ENCODE measurements at regions not wholly inside any gene's neighbourhood (a gene's known extent, or its start where the extent isn't known, plus 50 kb on each side); places are given as distances from the start of the nearest gene placed in this dataset.

GRCh38 chr9:31807574-31808256 lies 576.7 kb upstream of the ACO1 start:
- no peak overlapping the region for H2BK15ac ChIP-seq (ENCODE audit: low read depth, low read length)
- H2AFZ ChIP-seq (ENCODE audit: low read length), result peak overlapping the region; percentile 84
- DNase-seq, result peak; percentile 79
- H4K8ac ChIP-seq (replicated peaks; ENCODE audit: insufficient read length, low read depth, low read length), result no peak overlapping the region
- Mint-ChIP-seq H3K27me3 (ENCODE audit: low read depth) (peaks cover 5% of the 10 kb centered on the region; the same call in 1 of the 2 replicates), H3K9me3 (peaks cover 0 to 2% of the 10 kb centered on the region in 2 experiments; a peak in 3 of 5 replicates), H3K36me3 (ENCODE audit: insufficient read depth in 1 of 3, low read depth in 3 of 3) (peaks cover 0 to 4% (median 0%) of the 10 kb centered on the region in 3 experiments; a peak in 1 of 7 replicates), H3K27ac (peak overlapping the region in 1 of 3 experiments; percentile 13; a peak in 1 of 7 replicates), H3K4me1 (peaks cover 0 to 6% of the 10 kb centered on the region in 2 experiments; a peak in 2 of 4 replicates), H3K4me3 (peak overlapping the region in 1 of 2 experiments; percentile 32; a peak in 2 of 5 replicates)
- H3K4me2 ChIP-seq (ENCODE audit: insufficient read depth, insufficient read length, low read length), result no peak overlapping the region
- no peak overlapping the region for H2BK5ac ChIP-seq (ENCODE audit: insufficient read length, low read length)
- no peaks in the 10 kb centered on the region for H3K4me1 ChIP-seq (ENCODE audit: insufficient read depth, low read length)
- H3K9ac ChIP-seq (ENCODE audit: extremely low read depth, insufficient read length, low read length), result no peak overlapping the region
- H3K4ac ChIP-seq (ENCODE audit: low read depth, low read length), result no peak overlapping the region
- H2BK120ac ChIP-seq (ENCODE audit: low read depth, low read length, poor library complexity, severe bottlenecking), result no peak overlapping the region
- H3K56ac ChIP-seq (ENCODE audit: insufficient read length, low read depth, low read length), result no peak overlapping the region
- no peaks in the 10 kb centered on the region for H3K23me2 ChIP-seq (ENCODE audit: insufficient read length, low read depth, low read length, poor library complexity, severe bottlenecking)
- no peak overlapping the region for H3K23ac ChIP-seq (ENCODE audit: insufficient read length, low read depth, low read length)
- H4K5ac ChIP-seq (ENCODE audit: insufficient read length, low read depth, low read length), result no peak overlapping the region
- H3K79me2 ChIP-seq (ENCODE audit: insufficient read depth, low read length), result no peaks in the 10 kb centered on the region
- H3K27ac ChIP-seq (ENCODE audit: insufficient read length, low read depth, low read length), result no peak overlapping the region
- no peak overlapping the region for H3K14ac ChIP-seq (ENCODE audit: insufficient read depth, low read length)
- WGBS (ENCODE audit: extremely low coverage, insufficient read length, low lambda C conversion rate), result no CpG with 5 or more reads among the region's 17 CpGs
- H2BK12ac ChIP-seq (ENCODE audit: insufficient read length, low read depth, low read length), result no peak overlapping the region
- no peak overlapping the region for H2AK5ac ChIP-seq (ENCODE audit: insufficient read length, low read length)
- H3K18ac ChIP-seq (ENCODE audit: insufficient read length, low read depth, low read length), result no peak overlapping the region
- H3K9me3 ChIP-seq (ENCODE audit: control insufficient read depth, low read depth, low read length), result no peaks in the 10 kb centered on the region
- no peaks in the 10 kb centered on the region for H3K79me1 ChIP-seq (ENCODE audit: insufficient read depth, low read depth, low read length, poor library complexity, severe bottlenecking)
- peak; percentile 62 for TF ChIP-seq CTCF (conservative IDR thresholded peaks at IDR 0.05)
- H2BK20ac ChIP-seq (ENCODE audit: low read depth, low read length, poor library complexity, severe bottlenecking), result no peak overlapping the region
- H3K27me3 ChIP-seq (ENCODE audit: insufficient read depth, low read length), result no peaks in the 10 kb centered on the region
- H4K91ac ChIP-seq (ENCODE audit: insufficient read length, low read depth, low read length), result no peak overlapping the region
- no peak overlapping the region for H3T11ph ChIP-seq (ENCODE audit: low read length)
- no peaks in the 10 kb centered on the region for H4K20me1 ChIP-seq (ENCODE audit: control insufficient read depth, insufficient read depth, insufficient read length)

Measured in H9 (cell line).